IMR-90 (cell line): ENCODE measurements at regions not wholly inside any gene's neighbourhood (a gene's known extent, or its start where the extent isn't known, plus 50 kb on each side); places are given as distances from the start of the nearest gene placed in this dataset.

Experiments used
- ATAC-seq: fragments of 200-7000 bp; cut with Tn5 transposase; 2 replicates; pipeline ENCODE4 v1.9.1; 2020; ENCODE audit warnings: low read depth, mild to moderate bottlenecking, moderate library complexity
- BruUV-seq: library from RNA; stranded (reverse); fragments of 400-500 nt; replicated peaks from 2 replicates; lab custom pipeline; 2021; lab: Mats Ljungman, UMichigan
- CTCF ChIA-PET: fragments of 300-600 bp; formaldehyde crosslinking; extraction: SDS; loops from one replicate; lab custom pipeline; 2021; ENCODE audit warnings: antibody characterized with exemption; lab: Yijun Ruan, JAX
- POLR2A ChIA-PET: fragments of 300-600 bp; sonication (Branson Sonifier 250); formaldehyde crosslinking; loops from one replicate; lab custom pipeline; 2022; ENCODE audit warnings: antibody characterized with exemption; ENCODE audit not compliant: unreplicated experiment; lab: Charles Lee
- DNase-seq: peaks from one replicate; pipeline ENCODE4 v3.0.0; 2013
- H2AFZ ChIP-seq: replicated peaks from 2 replicates; pipeline ENCODE3; 2013; ENCODE audit warnings: low read length, mild to moderate bottlenecking; ENCODE audit not compliant: poor library complexity
- H2AK5ac ChIP-seq: 2 replicates; pipeline ENCODE4 v1.6.1; 2013; ENCODE audit warnings: low read depth, low read length, inconsistent platforms
- H2AK9ac ChIP-seq: replicated peaks from 2 replicates; pipeline ENCODE3; 2013; ENCODE audit warnings: mild to moderate bottlenecking, low read depth, low read length, moderate library complexity; ENCODE audit not compliant: poor library complexity
- H2BK120ac ChIP-seq: 2 replicates; pipeline ENCODE4 v1.6.1; 2013; ENCODE audit warnings: low read depth, low read length, inconsistent platforms
- H2BK15ac ChIP-seq: 3 replicates; pipeline ENCODE4 v1.6.1; 2013; ENCODE audit warnings: low read depth, low read length, inconsistent platforms
- H2BK20ac ChIP-seq: 2 replicates; pipeline ENCODE4 v1.6.1; 2013; ENCODE audit warnings: low read depth, mild to moderate bottlenecking, inconsistent platforms, low read length, moderate library complexity
- H2BK5ac ChIP-seq: 2 replicates; pipeline ENCODE4 v1.6.1; 2013; ENCODE audit warnings: mild to moderate bottlenecking, low read depth, low read length, inconsistent platforms; ENCODE audit not compliant: poor library complexity, severe bottlenecking
- H3K14ac ChIP-seq: replicated peaks from 2 replicates; pipeline ENCODE4 v1.6.1; 2013; ENCODE audit warnings: low read depth, low read length, inconsistent platforms
- H3K18ac ChIP-seq: 2 replicates; pipeline ENCODE4 v1.6.1; 2013; ENCODE audit warnings: low read depth, low read length, control low read depth
- H3K23ac ChIP-seq: 2 replicates; pipeline ENCODE4 v1.6.1; 2013; ENCODE audit warnings: low read depth, low read length, inconsistent platforms
- H3K27ac ChIP-seq: 2 replicates; pipeline ENCODE4 v1.5.1; 2013; ENCODE audit warnings: mild to moderate bottlenecking, control low read depth, low read length; ENCODE audit not compliant: insufficient read depth
- H3K27me3 ChIP-seq: 2 replicates; pipeline ENCODE4 v1.6.1; 2013; ENCODE audit warnings: low read length; ENCODE audit not compliant: control insufficient read depth, insufficient read depth
- H3K36me3 ChIP-seq: 2 replicates; pipeline ENCODE4 v1.6.1; 2013; ENCODE audit warnings: low read length, mixed read lengths; ENCODE audit not compliant: control insufficient read depth, insufficient read depth
- H3K4ac ChIP-seq: 2 replicates; pipeline ENCODE4 v1.6.1; 2013; ENCODE audit warnings: low read depth, low read length, inconsistent platforms
- H3K4me1 ChIP-seq: 2 replicates; pipeline ENCODE4 v1.6.1; 2013; ENCODE audit warnings: low read length, mixed read lengths; ENCODE audit not compliant: control insufficient read depth, insufficient read depth
- H3K4me2 ChIP-seq: 2 replicates; pipeline ENCODE4 v1.6.1; 2013; ENCODE audit warnings: low read depth, mild to moderate bottlenecking, control low read depth, low read length, moderate library complexity
- H3K4me3 ChIP-seq: 2 replicates; pipeline ENCODE4 v1.5.1; 2013; ENCODE audit warnings: low read depth, mild to moderate bottlenecking, control low read depth, low read length, moderate library complexity; ENCODE audit not compliant: insufficient read depth
- H3K56ac ChIP-seq: 2 replicates; pipeline ENCODE4 v1.6.1; 2013; ENCODE audit warnings: low read length, inconsistent platforms; ENCODE audit not compliant: insufficient read depth; ENCODE audit errors: extremely low read depth
- H3K79me1 ChIP-seq, 2 experiments: 2 replicates each; pipeline ENCODE4 v1.6.1; 2013; ENCODE audit warnings: low read length in 2 of 2, inconsistent platforms in 1 of 2, low read depth in 1 of 2
- H3K9ac ChIP-seq: 2 replicates; pipeline ENCODE4 v1.6.1; 2013; ENCODE audit warnings: low read depth, low read length, control low read depth
- H3K9me1 ChIP-seq: 2 replicates; pipeline ENCODE4 v1.6.1; 2013; ENCODE audit warnings: low read length, inconsistent platforms; ENCODE audit not compliant: insufficient read depth
- H3K9me3 ChIP-seq: 2 replicates; pipeline ENCODE4 v1.6.1; 2013; ENCODE audit warnings: low read length; ENCODE audit not compliant: control insufficient read depth, insufficient read depth
- H4K20me1 ChIP-seq: 2 replicates; pipeline ENCODE4 v1.6.1; 2013; ENCODE audit warnings: low read length, inconsistent platforms; ENCODE audit not compliant: insufficient read depth
- H4K5ac ChIP-seq: 2 replicates; pipeline ENCODE4 v1.6.1; 2013; ENCODE audit warnings: mild to moderate bottlenecking, low read depth, low read length, control low read depth
- H4K8ac ChIP-seq, 2 experiments: 2 replicates each; pipeline ENCODE4 v1.6.1; 2013; ENCODE audit warnings: low read depth in 2 of 2, low read length in 2 of 2, control low read depth in 1 of 2, inconsistent platforms in 1 of 2
- H4K91ac ChIP-seq: 2 replicates; pipeline ENCODE4 v1.6.1; 2013; ENCODE audit warnings: low read depth, low read length, inconsistent platforms; ENCODE audit not compliant: insufficient read depth
- CTCF ChIP-seq: conservative IDR thresholded peaks from 2 replicates; pipeline ENCODE4 v1.5.1; 2012; ENCODE audit warnings: mild to moderate bottlenecking, low read depth, low read length, improper control_type of control experiment
- ELK1 ChIP-seq: fragments of 150-350 bp; IDR thresholded peaks from 2 replicates; pipeline ENCODE4 v1.6.1; 2016; ENCODE audit warnings: low read depth, mild to moderate bottlenecking, low read length, moderate library complexity, borderline replicate concordance
- FOS ChIP-seq: fragments of 150-350 bp; IDR thresholded peaks from 2 replicates; pipeline ENCODE4 v1.6.1; 2016; ENCODE audit warnings: low read depth, low read length
- RAD21 ChIP-seq: IDR thresholded peaks from 2 replicates; pipeline ENCODE4 v1.6.1; 2012; ENCODE audit warnings: low read length, improper control_type of control experiment
- SMC3 ChIP-seq: fragments of 150-350 bp; IDR thresholded peaks from 2 replicates; pipeline ENCODE4 v1.6.1; 2016; ENCODE audit warnings: low read depth, mild to moderate bottlenecking, antibody characterized with exemption, low read length, moderate library complexity
- USF2 ChIP-seq: fragments of 150-350 bp; IDR thresholded peaks from 2 replicates; pipeline ENCODE4 v1.6.1; 2017; ENCODE audit warnings: mild to moderate bottlenecking, antibody characterized with exemption, low read length, low read depth
- WGBS, 2 experiments: methylation state at CpG; one replicate each; pipeline versions ENCODE4 v1.1.5 to v1.1.7; 2013; ENCODE audit warnings: missing lambda C conversion rate in 2 of 2; ENCODE audit not compliant: insufficient read length in 1 of 2; ENCODE audit errors: extremely low coverage in 2 of 2; 5-methylcytosine and 5-hydroxymethylcytosine counted together
- dilution Hi-C: fragments of 300-500 bp; cut with HindIII; formaldehyde crosslinking; loops from one replicate; pipeline ENCODE4 v1.14.3; 2018; ENCODE audit warnings: low sequenced_read_pairs; ENCODE audit not compliant: unreplicated experiment
- in situ Hi-C: fragments of 300-500 bp; cut with MboI; formaldehyde crosslinking; loops from 3 replicates; pipeline ENCODE4 v1.14.3; 2019; ENCODE audit warnings: low sequenced_read_pairs, inconsistent platforms, mixed read lengths
- intact Hi-C: fragments of 100-400 bp; cut with micrococcal nuclease; formaldehyde crosslinking; loops from 2 replicates; pipeline ENCODE4 v1.10.0; 2022

GRCh38 chr10:57849691-57850357, 417.9 kb downstream of the IPMK start:
- H3K23ac ChIP-seq = no peak overlapping the region
- H3K4me2 ChIP-seq = no peak overlapping the region
- no peak overlapping the region for H2AFZ ChIP-seq
- H3K9me1 ChIP-seq = no peaks in the 10 kb centered on the region
- WGBS, 2 experiments = no CpG with 5 or more reads among the region's 1 CpG
- H2BK5ac ChIP-seq = no peak overlapping the region
- H3K4ac ChIP-seq = no peak overlapping the region
- H3K4me1 ChIP-seq = no peaks in the 10 kb centered on the region
- no peaks in the 10 kb centered on the region for H4K20me1 ChIP-seq
- TF ChIP-seq CTCF (peak; percentile 42), ELK1 (no peak), SMC3 (0 out of 2 replicates have a peak, but pooled peaks have one; percentile 8), RAD21 (peak; percentile 39), USF2 (no peak), FOS (no peak)
- H2AK5ac ChIP-seq = no peak overlapping the region
- H2AK9ac ChIP-seq = no peak overlapping the region
- H3K56ac ChIP-seq = no peak overlapping the region
- no peak overlapping the region for H2BK120ac ChIP-seq
- ChIA-PET POLR2A (no interaction called here), CTCF (interaction anchor here (0.6 kb wide), 1 partner anchor 58 kb away, joined by 9 read pairs; no protein-coding TSS in a partner anchor)
- no peaks in the 10 kb centered on the region for H3K36me3 ChIP-seq
- H3K18ac ChIP-seq = no peak overlapping the region
- intact Hi-C loops (loop anchor here (5.0 kb wide), 1 partner anchor 513 kb away; no protein-coding TSS in a partner anchor), dilution Hi-C loops (no loop called here), in situ Hi-C loops (no loop called here)
- no peak overlapping the region for H4K8ac ChIP-seq
- H2BK20ac ChIP-seq = no peak overlapping the region
- H3K9ac ChIP-seq = no peak overlapping the region
- H3K79me1 ChIP-seq = no peaks in the 10 kb centered on the region
- no peak overlapping the region for H3K14ac ChIP-seq
- no TSS peak for BruUV-seq
- no peak overlapping the region for H4K91ac ChIP-seq
- DNase-seq (peak; percentile 2), ATAC-seq (no peak)
- H3K9me3 ChIP-seq = no peaks in the 10 kb centered on the region
- no peak overlapping the region for H4K5ac ChIP-seq
- H3K4me3 ChIP-seq = no peak overlapping the region
- H2BK15ac ChIP-seq = no peak overlapping the region
- no peak overlapping the region for H3K27ac ChIP-seq
- H3K27me3 ChIP-seq = no peaks in the 10 kb centered on the region
